Activated T-cell treated with anti-CD3 and anti-CD28 coated beads, Interleukin-2, amount 50 U/mL, for 24 hours (primary cell): ENCODE measurements at regions not wholly inside any gene's neighbourhood (a gene's known extent, or its start where the extent isn't known, plus 50 kb on each side); places are given as distances from the start of the nearest gene placed in this dataset.

Source experiments
- DNase-seq: peaks from one replicate; pipeline ENCODE4 v3.0.0-alpha.2; 2020
- H3K27ac Mint-ChIP-seq: 2 replicates; pipeline ENCODE4 v1.8.0; 2020; ENCODE audit warnings: mild to moderate bottlenecking, mixed read lengths
- H3K27me3 Mint-ChIP-seq: 2 replicates; pipeline ENCODE4 v1.8.0; 2020; ENCODE audit warnings: mixed read lengths
- H3K36me3 Mint-ChIP-seq: 2 replicates; pipeline ENCODE4 v1.8.0; 2020; ENCODE audit warnings: low read depth, mixed read lengths
- H3K4me1 Mint-ChIP-seq: 2 replicates; pipeline ENCODE4 v1.8.0; 2020; ENCODE audit warnings: low read depth, mixed read lengths
- H3K4me3 Mint-ChIP-seq: 2 replicates; pipeline ENCODE4 v1.8.0; 2020; ENCODE audit warnings: mild to moderate bottlenecking, moderate library complexity, mixed read lengths
- H3K9me3 Mint-ChIP-seq: 2 replicates; pipeline ENCODE4 v1.8.0; 2020; ENCODE audit warnings: mixed read lengths

- DNase-seq = no peak
- Mint-ChIP-seq H3K27me3 (peaks cover 29% of the 10 kb centered on the region), H3K9me3 (no peaks in the 10 kb centered on the region), H3K27ac (no peak overlapping the region), H3K4me1 (peaks cover 10% of the 10 kb centered on the region), H3K36me3 (no peaks in the 10 kb centered on the region), H3K4me3 (no peak overlapping the region)
These were observed 121.2 kb downstream of the PXDC1 start for GRCh38 chr6:3630258-3630835.

DNA sequence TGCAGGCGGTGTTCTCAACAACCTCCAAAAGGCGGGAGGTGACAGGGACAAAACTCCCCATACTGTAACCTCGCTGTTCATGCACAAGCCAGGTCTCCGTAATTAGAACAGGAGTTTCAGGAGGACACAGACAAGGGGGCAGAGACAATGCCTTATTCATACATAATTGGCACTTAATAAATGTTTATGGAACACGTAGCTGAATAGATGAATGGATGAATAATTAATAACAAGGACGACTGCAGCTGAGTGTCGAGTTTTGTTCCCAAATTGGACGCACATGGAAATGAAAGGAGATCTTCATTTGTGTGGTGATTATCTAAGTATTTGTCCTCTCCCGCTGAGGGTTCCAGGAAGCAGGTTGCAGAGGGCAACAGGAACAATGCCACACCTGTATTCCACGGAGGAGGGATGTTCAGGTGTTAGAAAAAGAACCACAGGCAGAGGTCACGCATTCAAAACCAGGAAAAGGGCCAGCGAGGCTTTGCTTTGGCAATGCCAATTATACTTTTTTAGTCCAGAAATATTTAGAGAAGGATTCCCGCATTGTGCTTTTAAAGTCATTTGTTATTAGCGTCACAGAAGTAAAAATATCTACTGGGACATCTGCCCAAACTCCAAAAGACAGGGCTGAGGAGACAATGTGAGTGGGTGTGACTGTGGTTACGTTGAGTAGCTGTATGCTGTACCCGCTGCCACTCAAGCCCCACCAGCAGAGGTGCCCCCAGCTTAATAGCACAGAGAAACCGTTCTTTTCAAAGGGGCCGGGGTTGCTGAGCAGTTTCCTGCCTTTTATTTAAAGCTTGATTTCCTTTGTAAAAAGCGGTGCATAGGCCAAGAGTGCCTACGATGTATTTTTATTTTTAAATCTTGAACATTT is 123.3 kb downstream of the PXDC1 start:
- no peaks in the 10 kb centered on the region for H3K9me3 Mint-ChIP-seq
- peaks cover 17% of the 10 kb centered on the region for H3K4me1 Mint-ChIP-seq

DNA sequence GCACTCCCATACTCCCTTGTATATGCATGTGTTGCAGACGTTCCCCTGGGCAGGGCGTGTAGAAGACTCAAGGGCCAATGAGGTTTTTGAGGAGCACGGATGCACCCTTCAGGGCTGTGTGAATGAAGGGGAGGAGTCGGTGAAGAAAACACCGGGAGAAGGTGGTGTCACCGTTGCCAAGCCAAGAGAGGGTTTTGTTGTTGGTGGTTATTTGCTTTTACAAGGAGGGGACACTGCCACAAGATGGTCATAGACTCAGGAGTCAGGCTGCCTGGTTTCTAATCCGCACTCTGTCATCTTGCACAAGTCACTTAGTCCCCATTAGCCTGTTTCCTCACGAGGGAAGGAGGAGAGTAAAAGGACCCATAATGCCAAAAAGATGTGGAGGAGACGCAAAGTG is 124.0 kb downstream of the PXDC1 start:
- Mint-ChIP-seq H3K4me3 (no peak overlapping the region), H3K27ac (no peak overlapping the region), H3K27me3 (peaks cover 50% of the 10 kb centered on the region), H3K36me3 (no peaks in the 10 kb centered on the region), H3K9me3 (no peaks in the 10 kb centered on the region), H3K4me1 (peaks cover 21% of the 10 kb centered on the region)
- no peak for DNase-seq

More for the DNA sequence above, 123.3 kb downstream of the PXDC1 start:
- H3K4me3 Mint-ChIP-seq = no peak overlapping the region
- H3K36me3 Mint-ChIP-seq = no peaks in the 10 kb centered on the region
- H3K27ac Mint-ChIP-seq = no peak overlapping the region
- H3K27me3 Mint-ChIP-seq = peaks cover 44% of the 10 kb centered on the region
- no peak for DNase-seq

DNA sequence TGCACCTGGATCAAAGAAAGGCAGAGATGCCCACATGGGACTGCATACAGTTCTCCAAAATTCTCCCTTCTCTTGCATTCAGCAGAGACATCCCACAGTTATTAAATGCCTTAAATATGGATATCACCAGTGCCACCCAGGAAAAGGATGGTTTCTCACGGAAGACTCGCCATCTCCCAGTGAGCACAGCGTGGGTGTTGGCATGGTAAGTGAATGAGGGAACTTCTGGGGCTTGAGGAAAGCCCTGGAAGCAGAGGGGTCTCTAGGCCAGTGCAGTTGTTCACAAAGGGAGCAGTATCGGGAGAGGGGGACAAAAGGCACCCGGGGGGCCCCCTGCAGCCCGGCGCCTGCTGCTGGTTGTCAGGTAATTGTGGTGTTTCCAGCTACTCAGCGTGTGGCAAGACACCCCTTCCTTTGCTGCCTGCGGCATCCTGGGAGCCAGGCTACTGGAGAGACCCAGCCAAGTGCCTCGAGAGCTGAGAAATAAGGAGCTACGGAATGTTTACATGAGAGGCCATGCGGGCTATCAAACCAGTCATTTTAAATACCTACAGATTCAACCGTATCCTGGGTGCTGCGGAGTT is 125.4 kb downstream of the PXDC1 start:
- no peak overlapping the region for H3K27ac Mint-ChIP-seq
- H3K4me1 Mint-ChIP-seq = peaks cover 21% of the 10 kb centered on the region
- no peak for DNase-seq
- H3K36me3 Mint-ChIP-seq = no peaks in the 10 kb centered on the region
- H3K27me3 Mint-ChIP-seq = peaks cover 54% of the 10 kb centered on the region
- H3K9me3 Mint-ChIP-seq = no peaks in the 10 kb centered on the region
- H3K4me3 Mint-ChIP-seq = no peak overlapping the region

GRCh38 chr6:3625149-3625979 is 126.1 kb downstream of the PXDC1 start:
- Mint-ChIP-seq H3K4me1 (peaks cover 21% of the 10 kb centered on the region), H3K27ac (no peak overlapping the region), H3K36me3 (no peaks in the 10 kb centered on the region), H3K4me3 (no peak overlapping the region), H3K9me3 (no peaks in the 10 kb centered on the region), H3K27me3 (peaks cover 53% of the 10 kb centered on the region)
- DNase-seq = no peak

- DNase-seq = no peak
- Mint-ChIP-seq H3K27me3 (peaks cover 55% of the 10 kb centered on the region), H3K27ac (no peak overlapping the region), H3K36me3 (no peaks in the 10 kb centered on the region), H3K9me3 (no peaks in the 10 kb centered on the region), H3K4me3 (no peak overlapping the region), H3K4me1 (peaks cover 21% of the 10 kb centered on the region)
These were observed 127.0 kb downstream of the PXDC1 start for GRCh38 chr6:3624250-3625136.

GRCh38 chr6:3623451-3624249 is 127.9 kb downstream of the PXDC1 start:
- DNase-seq = peak; percentile 31
- peaks cover 50% of the 10 kb centered on the region for H3K27me3 Mint-ChIP-seq

GRCh38 chr6:3621411-3621810 is 130.1 kb downstream of the PXDC1 start:
- H3K27me3 Mint-ChIP-seq = peaks cover 35% of the 10 kb centered on the region
- H3K9me3 Mint-ChIP-seq = no peaks in the 10 kb centered on the region
- no peaks in the 10 kb centered on the region for H3K36me3 Mint-ChIP-seq
- no peak for DNase-seq
- H3K4me1 Mint-ChIP-seq = peaks cover 11% of the 10 kb centered on the region
- no peak overlapping the region for H3K4me3 Mint-ChIP-seq
- no peak overlapping the region for H3K27ac Mint-ChIP-seq

More at GRCh38 chr6:3623451-3624249, 127.9 kb downstream of the PXDC1 start:
- Mint-ChIP-seq H3K9me3 (no peaks in the 10 kb centered on the region), H3K4me1 (peaks cover 18% of the 10 kb centered on the region), H3K36me3 (no peaks in the 10 kb centered on the region), H3K27ac (no peak overlapping the region), H3K4me3 (peak overlapping the region; percentile 3)

- H3K4me1 Mint-ChIP-seq = peaks cover 11% of the 10 kb centered on the region
- DNase-seq = no peak
- no peak overlapping the region for H3K27ac Mint-ChIP-seq
- peaks cover 32% of the 10 kb centered on the region for H3K27me3 Mint-ChIP-seq
- H3K9me3 Mint-ChIP-seq = no peaks in the 10 kb centered on the region
- H3K4me3 Mint-ChIP-seq = no peak overlapping the region
- H3K36me3 Mint-ChIP-seq = no peaks in the 10 kb centered on the region
These were observed 130.6 kb downstream of the PXDC1 start for GRCh38 chr6:3620937-3621336.

DNA sequence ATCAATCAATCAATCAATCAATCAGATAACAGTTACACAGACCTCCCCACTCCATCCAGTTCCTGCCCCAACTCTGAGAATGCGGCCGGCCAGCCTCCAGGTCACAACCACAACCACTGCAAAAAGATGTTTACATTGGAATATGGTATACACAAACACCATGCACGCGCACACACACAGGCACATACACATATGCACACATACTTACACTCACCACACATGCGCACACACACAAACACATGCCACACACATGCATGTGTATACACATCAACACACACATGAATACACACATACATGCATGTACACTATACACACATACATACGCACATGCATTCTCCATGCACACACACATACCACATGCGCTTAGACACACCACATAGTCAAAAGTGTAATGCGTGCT is 131.1 kb downstream of the PXDC1 start:
- Mint-ChIP-seq H3K4me3 (no peak overlapping the region), H3K9me3 (no peaks in the 10 kb centered on the region), H3K36me3 (no peaks in the 10 kb centered on the region), H3K4me1 (peaks cover 11% of the 10 kb centered on the region), H3K27ac (no peak overlapping the region), H3K27me3 (peaks cover 28% of the 10 kb centered on the region)
- DNase-seq = no peak

DNA sequence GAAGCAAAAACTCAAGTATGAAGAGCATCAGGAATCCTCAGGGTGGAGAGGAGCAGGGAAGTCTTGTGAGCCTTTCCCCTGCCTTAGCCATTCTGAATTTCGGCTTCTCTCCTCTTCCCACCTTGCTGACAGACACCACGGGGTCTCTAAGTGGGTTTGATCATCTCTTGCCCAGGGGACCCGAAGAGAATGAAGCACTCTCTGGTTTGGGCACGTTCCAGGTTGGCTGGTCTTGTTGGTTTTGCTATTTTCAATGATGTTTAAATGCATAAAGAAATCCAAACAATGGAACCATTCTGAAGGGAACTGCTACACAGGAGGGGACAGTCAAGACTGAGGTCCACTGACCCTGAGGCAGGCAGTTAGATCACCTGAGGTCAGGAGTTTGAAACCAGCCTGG is 131.7 kb downstream of the PXDC1 start:
- Mint-ChIP-seq H3K27ac (no peak overlapping the region), H3K9me3 (no peaks in the 10 kb centered on the region), H3K27me3 (peaks cover 28% of the 10 kb centered on the region), H3K4me1 (peaks cover 11% of the 10 kb centered on the region), H3K36me3 (no peaks in the 10 kb centered on the region), H3K4me3 (no peak overlapping the region)
- no peak for DNase-seq

DNA sequence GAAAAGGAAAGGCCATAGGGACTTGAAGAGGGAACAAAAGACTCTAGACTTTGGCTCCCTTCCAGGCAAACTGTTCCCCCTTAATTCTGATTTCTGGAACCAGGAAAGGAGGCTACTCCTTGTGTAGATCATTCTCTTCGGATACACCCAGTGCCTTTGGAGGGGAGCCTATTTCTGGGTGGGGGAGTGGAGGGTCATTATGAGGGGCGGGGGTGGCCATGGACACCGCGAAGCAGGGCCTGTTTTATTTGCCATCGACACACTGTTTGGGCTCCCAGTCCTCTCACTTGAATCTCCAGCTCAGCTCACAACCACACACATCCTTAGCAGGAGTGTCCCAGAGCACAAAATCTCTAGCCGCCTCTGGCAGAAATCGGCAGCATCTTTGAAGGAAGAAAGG is 132.3 kb downstream of the PXDC1 start:
- Mint-ChIP-seq H3K4me1 (peaks cover 11% of the 10 kb centered on the region), H3K9me3 (no peaks in the 10 kb centered on the region), H3K27me3 (peaks cover 23% of the 10 kb centered on the region), H3K4me3 (no peak overlapping the region), H3K27ac (no peak overlapping the region), H3K36me3 (no peaks in the 10 kb centered on the region)
- DNase-seq = no peak

DNA sequence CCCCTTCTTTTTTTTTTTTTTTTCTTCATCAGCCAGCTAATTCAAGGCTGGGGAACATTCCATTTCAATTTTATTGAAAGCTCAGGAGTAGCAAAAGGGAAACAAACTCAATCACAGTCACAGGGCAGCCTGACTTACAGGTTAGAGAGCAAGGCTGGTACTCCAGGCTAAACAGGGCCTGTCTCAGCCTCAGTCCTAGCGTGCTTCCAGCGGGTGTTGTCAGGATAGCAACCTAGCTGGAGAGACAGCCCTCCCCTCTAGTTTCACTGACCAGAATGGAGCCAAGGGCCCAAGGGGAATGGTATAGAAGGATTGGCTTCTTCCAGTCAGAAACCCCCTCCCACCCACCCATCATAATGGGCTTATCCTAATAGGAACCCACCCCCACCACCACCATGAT is 132.9 kb downstream of the PXDC1 start:
- Mint-ChIP-seq H3K27ac (no peak overlapping the region), H3K4me3 (no peak overlapping the region), H3K4me1 (peaks cover 8% of the 10 kb centered on the region), H3K9me3 (no peaks in the 10 kb centered on the region), H3K36me3 (no peaks in the 10 kb centered on the region), H3K27me3 (peaks cover 18% of the 10 kb centered on the region)
- no peak for DNase-seq
